Bronchial epithelial cell (primary cell): ENCODE measurements at regions not wholly inside any gene's neighbourhood (a gene's known extent, or its start where the extent isn't known, plus 50 kb on each side); places are given as distances from the start of the nearest gene placed in this dataset.

Experiments
- DNase-seq: peaks from one replicate; pipeline ENCODE4 v3.0.0-alpha.2; 2010; ENCODE audit warnings: low read depth
- FAIRE-seq: peaks from 2 replicates; lab custom pipeline; 2011; peaks lifted over from hg19 to GRCh38; lab: Jason Lieb, UNC
- H3K27me3 ChIP-seq: 2 replicates; pipeline ENCODE4 v1.5.1; 2011; ENCODE audit warnings: low read length; ENCODE audit not compliant: control insufficient read depth, insufficient read depth
- H3K36me3 ChIP-seq: 2 replicates; pipeline ENCODE4 v1.5.1; 2011; ENCODE audit warnings: low read length; ENCODE audit not compliant: control insufficient read depth, insufficient read depth
- H3K4me3 ChIP-seq: 2 replicates; pipeline ENCODE4 v1.5.1; 2011; ENCODE audit warnings: mild to moderate bottlenecking, low read depth, low read length, control low read depth
- CTCF ChIP-seq: IDR thresholded peaks from 2 replicates; pipeline ENCODE4 v1.5.1; 2011; ENCODE audit warnings: mild to moderate bottlenecking, moderate library complexity, low read length, control low read depth, inconsistent platforms; ENCODE audit not compliant: insufficient read depth, severe bottlenecking

GRCh38 chr1:221921936-221922335 lies 180.0 kb upstream of the DUSP10 start:
- Histone ChIP-seq H3K27me3 (no peaks in the 10 kb centered on the region), H3K4me3 (no peak overlapping the region), H3K36me3 (no peaks in the 10 kb centered on the region)
- TF ChIP-seq CTCF = no peak
- DNase-seq (peak; percentile 64), FAIRE-seq (no peak)

- FAIRE-seq (no peak), DNase-seq (no peak)
- no peak for TF ChIP-seq CTCF
- H3K36me3 ChIP-seq = no peaks in the 10 kb centered on the region
- no peaks in the 10 kb centered on the region for H3K27me3 ChIP-seq
- H3K4me3 ChIP-seq = no peak overlapping the region
Measured at GRCh38 chr1:221919743-221920142, 177.9 kb upstream of the DUSP10 start.

- TF ChIP-seq CTCF = no peak
- no peak overlapping the region for H3K4me3 ChIP-seq
- no peak for FAIRE-seq
- no peaks in the 10 kb centered on the region for H3K36me3 ChIP-seq
- no peak for DNase-seq
- H3K27me3 ChIP-seq = no peaks in the 10 kb centered on the region
Measured at GRCh38 chr1:221919341-221919740, 177.5 kb upstream of the DUSP10 start.

GRCh38 chr1:221916176-221916575 lies 174.3 kb upstream of the DUSP10 start:
- H3K27me3 ChIP-seq = no peaks in the 10 kb centered on the region
- TF ChIP-seq CTCF = no peak
- DNase-seq (no peak), FAIRE-seq (no peak)
- H3K4me3 ChIP-seq = no peak overlapping the region
- no peaks in the 10 kb centered on the region for H3K36me3 ChIP-seq

GRCh38 chr1:221915764-221916163 lies 173.9 kb upstream of the DUSP10 start:
- Histone ChIP-seq H3K27me3 (no peaks in the 10 kb centered on the region), H3K36me3 (no peaks in the 10 kb centered on the region), H3K4me3 (no peak overlapping the region)
- no peak for DNase-seq
- no peak for FAIRE-seq
- TF ChIP-seq CTCF = no peak

- Histone ChIP-seq H3K4me3 (no peak overlapping the region), H3K27me3 (no peaks in the 10 kb centered on the region), H3K36me3 (no peaks in the 10 kb centered on the region)
- FAIRE-seq (no peak), DNase-seq (peak; percentile 46)
- no peak for TF ChIP-seq CTCF
Measured at GRCh38 chr1:221913351-221913892, 171.5 kb upstream of the DUSP10 start.
